GM12892 (cell line): ENCODE measurements at regions not wholly inside any gene's neighbourhood (a gene's known extent, or its start where the extent isn't known, plus 50 kb on each side); places are given as distances from the start of the nearest gene placed in this dataset.

Source experiments
- POLR2A ChIP-seq: IDR thresholded peaks from 2 replicates; pipeline ENCODE4 v1.6.1; 2011; ENCODE audit warnings: low read depth, low read length, control low read depth
- TAF1 ChIP-seq: IDR thresholded peaks from 2 replicates; pipeline ENCODE4 v1.6.1; 2011; ENCODE audit warnings: low read depth, mild to moderate bottlenecking, control low read depth, low read length, borderline replicate concordance

DNA sequence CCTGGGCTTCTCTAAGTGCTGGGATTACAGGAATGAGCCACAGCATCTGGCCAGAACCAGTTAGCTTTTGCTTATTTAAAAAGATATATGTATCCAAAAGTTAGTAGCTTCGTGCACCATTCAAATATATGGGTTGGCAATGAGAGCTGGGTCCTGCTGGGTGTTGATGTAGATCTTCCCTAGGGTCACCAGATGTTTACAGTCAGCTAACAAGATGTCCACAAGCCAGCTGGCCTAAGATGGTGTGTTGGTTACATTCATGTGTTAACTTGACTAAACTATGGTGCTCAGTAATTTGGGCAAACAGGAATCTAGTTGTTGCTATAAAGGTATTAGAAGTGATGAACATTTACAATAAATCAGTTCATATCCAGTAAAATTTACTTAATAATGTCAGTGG is 948.6 kb upstream of the EDIL3 start:
- no peak for TF ChIP-seq POLR2A
- TF ChIP-seq TAF1 = no peak
